Transverse colon (tissue), 4 donors: ENCODE measurements at regions not wholly inside any gene's neighbourhood (a gene's known extent, or its start where the extent isn't known, plus 50 kb on each side); places are given as distances from the start of the nearest gene placed in this dataset.

ENCODE experiments used
- DNase-seq: peaks from one replicate; pipeline ENCODE4 v3.0.0-alpha.2; 2019
- H3K27ac ChIP-seq, 4 donors: fragments of 200-600 bp; sonication (generic); 2 replicates each; pipeline ENCODE4 v1.5.1; 2016 to 2018; ENCODE audit warnings: inconsistent platforms in 4 of 4
- H3K27me3 ChIP-seq: fragments of 200-600 bp; sonication (generic); 2 replicates; pipeline ENCODE4 v1.5.1; 2017; ENCODE audit warnings: inconsistent platforms
- H3K36me3 ChIP-seq, 4 donors: fragments of 200-600 bp; sonication (generic); 2 replicates each; pipeline ENCODE4 v1.5.1; 2017 to 2019; ENCODE audit warnings: inconsistent platforms in 4 of 4
- H3K4me1 ChIP-seq, 4 donors: fragments of 200-600 bp; sonication (generic); 2 replicates each; pipeline ENCODE4 v1.5.1; 2017 to 2020; ENCODE audit warnings: inconsistent platforms in 4 of 4
- H3K4me3 ChIP-seq, 4 donors: fragments of 200-600 bp; sonication (generic); 1 replicate in 1 of 4; 2 replicates in 3 of 4; pipeline versions ENCODE4 v1.5.1 to v1.6.1; 2017 to 2019; ENCODE audit warnings: inconsistent platforms in 4 of 4
- H3K9me3 ChIP-seq, 2 donors: fragments of 200-600 bp; sonication (generic); 2 replicates each; pipeline ENCODE4 v1.5.1; 2017 to 2019; ENCODE audit warnings: inconsistent platforms in 2 of 2
- EP300 ChIP-seq: sonication (generic); formaldehyde crosslinking; IDR thresholded peaks from one replicate; pipeline ENCODE4 v1.6.1; 2017; ENCODE audit warnings: antibody characterized with exemption, low read depth
- POLR2A ChIP-seq: fragments of 450-650 bp; IDR thresholded peaks from one replicate; pipeline ENCODE4 v1.6.1; 2016; ENCODE audit warnings: antibody characterized with exemption, mild to moderate bottlenecking, moderate library complexity
- POLR2AphosphoS5 ChIP-seq, 3 donors: sonication (generic); formaldehyde crosslinking; IDR thresholded peaks; one replicate each; pipeline ENCODE4 v1.6.1; 2016; ENCODE audit warnings: antibody characterized with exemption in 3 of 3
- WGBS, 2 donors: methylation state at CpG; one replicate each; pipeline ENCODE4 v1.1.5; 2018; ENCODE audit warnings: low coverage in 1 of 2; 5-methylcytosine and 5-hydroxymethylcytosine counted together
- in situ Hi-C, 4 donors: fragments of 200-750 bp; cut with MboI; loops; one replicate each; pipeline versions ENCODE4 v1.15.0 to v1.15.1; 2017; ENCODE audit warnings: low sequenced_read_pairs in 3 of 4, low pct_ligation_motif_present in 1 of 4, low pct_unique_long_range_greater_than_20kb in 1 of 4
- intact Hi-C: fragments of 100-400 bp; cut with DNase I; formaldehyde crosslinking; loops from one replicate; pipeline ENCODE4 v1.15.1; 2023; ENCODE audit warnings: low total_unique reads
- TF ChIP-seq, protein P1 (sequence below), 5 experiments: fragments of 200-600 bp in 3 of 5; fragments of 450-650 bp in 2 of 5; sonication (generic) in 3 of 5; IDR thresholded peaks; 1 replicate in 2 of 5; 2 replicates in 3 of 5; pipeline ENCODE4 v1.5.1; 2016 to 2017; ENCODE audit warnings: antibody characterized with exemption in 5 of 5, inconsistent platforms in 3 of 5, mild to moderate bottlenecking in 2 of 5, moderate library complexity in 1 of 5

DNA sequence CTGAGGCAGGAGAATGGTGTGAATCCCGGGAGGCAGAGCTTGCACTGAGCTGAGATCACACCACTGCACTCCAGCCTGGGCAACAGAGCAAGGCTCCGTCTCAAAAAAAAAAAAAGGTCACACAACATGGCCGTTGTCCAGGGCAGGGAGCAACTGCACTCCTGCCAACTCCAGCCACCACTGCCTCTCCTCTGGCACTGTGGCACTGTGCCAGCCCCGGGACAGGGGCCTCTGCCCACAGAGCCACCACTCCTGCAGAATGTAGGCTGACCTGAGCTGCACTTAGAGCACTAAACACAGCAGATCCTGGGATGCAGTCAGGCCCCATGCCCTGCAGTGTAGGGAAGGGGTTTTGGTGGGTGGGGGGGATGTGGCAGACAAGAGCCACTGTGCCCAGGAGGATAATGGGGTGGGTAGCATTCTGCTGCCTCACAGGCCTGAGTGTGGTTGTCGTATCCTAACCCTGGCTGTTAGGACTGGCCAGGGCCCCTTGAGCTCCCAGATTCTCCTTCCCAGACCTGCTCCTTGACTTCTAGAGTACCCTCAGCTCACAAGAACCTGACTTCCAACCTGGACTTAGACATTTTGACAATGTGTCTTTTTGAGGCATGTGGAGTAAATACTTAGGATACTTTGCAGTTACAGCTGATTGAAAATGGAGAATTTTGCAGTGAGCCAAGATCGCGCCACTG is 69.4 kb upstream of the SH3RF3 start:
- no peaks in the 10 kb centered on the region for H3K36me3 ChIP-seq
- peaks cover 0 to 16% (median 5%) of the 10 kb centered on the region in 4 donors for H3K4me1 ChIP-seq
- intact Hi-C loops: no loop called here
- no peak overlapping the region for H3K27ac ChIP-seq
- H3K4me3 ChIP-seq: no peak overlapping the region
- TF ChIP-seq, protein P1, sequence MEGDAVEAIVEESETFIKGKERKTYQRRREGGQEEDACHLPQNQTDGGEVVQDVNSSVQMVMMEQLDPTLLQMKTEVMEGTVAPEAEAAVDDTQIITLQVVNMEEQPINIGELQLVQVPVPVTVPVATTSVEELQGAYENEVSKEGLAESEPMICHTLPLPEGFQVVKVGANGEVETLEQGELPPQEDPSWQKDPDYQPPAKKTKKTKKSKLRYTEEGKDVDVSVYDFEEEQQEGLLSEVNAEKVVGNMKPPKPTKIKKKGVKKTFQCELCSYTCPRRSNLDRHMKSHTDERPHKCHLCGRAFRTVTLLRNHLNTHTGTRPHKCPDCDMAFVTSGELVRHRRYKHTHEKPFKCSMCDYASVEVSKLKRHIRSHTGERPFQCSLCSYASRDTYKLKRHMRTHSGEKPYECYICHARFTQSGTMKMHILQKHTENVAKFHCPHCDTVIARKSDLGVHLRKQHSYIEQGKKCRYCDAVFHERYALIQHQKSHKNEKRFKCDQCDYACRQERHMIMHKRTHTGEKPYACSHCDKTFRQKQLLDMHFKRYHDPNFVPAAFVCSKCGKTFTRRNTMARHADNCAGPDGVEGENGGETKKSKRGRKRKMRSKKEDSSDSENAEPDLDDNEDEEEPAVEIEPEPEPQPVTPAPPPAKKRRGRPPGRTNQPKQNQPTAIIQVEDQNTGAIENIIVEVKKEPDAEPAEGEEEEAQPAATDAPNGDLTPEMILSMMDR (IDR thresholded peaks at IDR 0.05): no peak
- TF ChIP-seq POLR2A: no peak
- TF ChIP-seq EP300: no peak
- TF ChIP-seq POLR2AphosphoS5 (IDR thresholded peaks at IDR 0.05): no peak
- H3K27me3 ChIP-seq: no peaks in the 10 kb centered on the region
- no peaks in the 10 kb centered on the region for H3K9me3 ChIP-seq
- no peak for DNase-seq
- in situ Hi-C loops: no loop called here
- 50 to 70% methylated on average over 1 to 7 of the region's 7 CpGs for WGBS, 2 donors

DNA sequence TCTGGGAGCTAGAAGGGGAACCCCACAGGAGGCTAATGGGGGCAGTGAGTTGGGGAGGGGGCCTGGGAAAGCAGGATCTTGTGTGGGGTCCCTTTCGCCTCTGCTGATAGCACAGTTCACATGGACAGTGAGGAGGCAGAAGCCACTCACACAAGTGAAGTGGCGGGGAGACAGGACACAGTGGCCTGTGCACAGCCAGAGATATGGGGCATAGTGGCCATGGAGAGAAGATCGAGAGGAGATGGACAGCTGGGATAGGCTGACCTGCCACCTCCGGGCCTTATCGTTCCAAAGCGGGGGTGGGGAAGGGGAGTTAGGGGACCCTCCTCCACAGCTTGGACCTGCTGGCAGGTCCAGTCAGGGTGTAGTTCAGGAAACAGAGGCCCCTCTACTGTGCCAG is 69.8 kb upstream of the EDAR start:
- H3K4me3 ChIP-seq: no peak overlapping the region
- H3K36me3 ChIP-seq: no peaks in the 10 kb centered on the region
- TF ChIP-seq EP300 (no peak), POLR2A (no peak), POLR2AphosphoS5 (IDR thresholded peaks at IDR 0.05) (no peak)
- TF ChIP-seq, protein P1 (IDR thresholded peaks at IDR 0.05): no peak
- no peak for DNase-seq
- no peaks in the 10 kb centered on the region for H3K27me3 ChIP-seq
- in situ Hi-C loops: no loop called here
- H3K9me3 ChIP-seq: no peaks in the 10 kb centered on the region
- H3K4me1 ChIP-seq: peaks cover 0 to 16% (median 5%) of the 10 kb centered on the region in 4 donors
- 97% methylated on average over 6 of the region's 6 CpGs; no CpG with 5 or more reads in 1 of the 2 donors for WGBS, 2 donors
- no peak overlapping the region for H3K27ac ChIP-seq
- intact Hi-C loops: no loop called here

DNA sequence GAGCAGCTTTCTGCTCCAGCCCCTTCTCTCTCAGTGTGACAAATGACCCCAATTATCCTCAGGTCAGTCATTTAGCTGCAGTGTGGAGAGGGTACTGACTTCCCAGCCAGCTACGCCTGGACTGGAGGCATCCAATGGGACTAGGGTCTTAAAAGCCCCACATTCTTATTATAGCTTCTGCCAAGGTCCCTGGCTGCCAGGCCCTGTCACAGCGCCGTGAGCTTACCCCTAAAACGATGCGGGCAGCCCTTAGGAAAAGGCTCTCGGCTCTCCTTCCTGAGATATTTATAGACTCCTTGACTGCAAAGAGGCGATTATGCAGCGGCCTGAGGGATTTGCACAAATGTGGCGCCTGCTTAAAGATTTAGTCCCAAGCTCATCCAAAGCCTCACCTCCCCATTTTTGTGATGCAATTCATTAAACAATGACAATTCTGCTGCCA is 69.2 kb upstream of the EDAR start:
- H3K27ac ChIP-seq: no peak overlapping the region
- peaks cover 0 to 16% (median 5%) of the 10 kb centered on the region in 4 donors for H3K4me1 ChIP-seq
- no peaks in the 10 kb centered on the region for H3K36me3 ChIP-seq
- no peak for DNase-seq
- in situ Hi-C loops: no loop called here
- H3K27me3 ChIP-seq: no peaks in the 10 kb centered on the region
- 56 to 61% methylated on average over 5 to 9 of the region's 9 CpGs for WGBS, 2 donors
- H3K9me3 ChIP-seq: no peaks in the 10 kb centered on the region
- no peak for TF ChIP-seq POLR2AphosphoS5 (IDR thresholded peaks at IDR 0.05)
- TF ChIP-seq, protein P1 (IDR thresholded peaks at IDR 0.05): no peak
- TF ChIP-seq EP300: no peak
- TF ChIP-seq POLR2A: no peak
- H3K4me3 ChIP-seq: no peak overlapping the region
- intact Hi-C loops: no loop called here

DNA sequence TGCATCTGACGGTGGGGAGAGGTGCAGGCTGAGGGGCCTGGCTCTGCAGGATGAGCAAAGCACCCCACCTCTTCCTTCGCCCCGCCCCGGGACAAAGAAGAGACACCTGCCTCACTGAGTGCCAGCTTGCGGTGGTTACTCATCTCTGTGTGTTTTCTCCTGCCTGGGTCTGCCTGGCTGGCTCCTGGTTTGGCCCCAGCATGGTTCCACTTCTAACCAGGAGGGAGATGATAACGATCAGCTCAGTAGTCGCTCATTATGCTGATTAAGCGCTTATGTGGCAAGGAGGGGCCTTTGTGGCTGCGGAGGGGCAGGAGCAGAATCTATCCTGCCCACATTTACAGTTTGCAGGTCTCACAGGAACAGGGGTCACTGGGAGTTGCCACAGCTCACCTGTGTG is 68.7 kb upstream of the EDAR start:
- no peaks in the 10 kb centered on the region for H3K9me3 ChIP-seq
- H3K27me3 ChIP-seq: no peaks in the 10 kb centered on the region
- TF ChIP-seq POLR2A (no peak), POLR2AphosphoS5 (IDR thresholded peaks at IDR 0.05) (no peak), EP300 (no peak)
- H3K4me1 ChIP-seq: peaks cover 0 to 10% (median 4%) of the 10 kb centered on the region in 4 donors
- no peak overlapping the region for H3K4me3 ChIP-seq
- H3K36me3 ChIP-seq: no peaks in the 10 kb centered on the region
- no peak overlapping the region for H3K27ac ChIP-seq
- 87% methylated on average over 9 of the region's 9 CpGs; no CpG with 5 or more reads in 1 of the 2 donors for WGBS, 2 donors
- in situ Hi-C loops (no loop called here), intact Hi-C loops (no loop called here)
- no peak for DNase-seq

DNA sequence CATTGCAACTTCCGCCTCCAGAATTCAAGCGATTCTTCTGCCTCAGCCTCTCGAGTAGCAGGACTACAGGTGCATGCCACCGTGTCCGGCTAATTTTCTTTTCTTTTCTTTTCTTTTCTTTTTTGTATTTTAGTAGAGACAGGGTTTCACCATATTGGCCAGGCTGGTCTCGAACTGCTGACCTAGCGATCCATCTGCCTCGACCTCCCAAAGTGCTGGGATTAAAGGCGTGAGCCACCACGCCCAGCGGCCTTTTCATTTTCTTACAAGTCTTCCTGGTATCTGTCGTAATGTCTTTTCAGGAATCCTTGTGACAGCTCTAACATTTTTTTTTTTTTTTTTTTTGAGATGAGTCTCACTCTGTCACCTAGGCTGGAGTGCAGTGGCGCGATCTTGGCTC is 66.4 kb upstream of the EDAR start:
- 84 to 88% methylated on average over 9 to 14 of the region's 14 CpGs for WGBS, 2 donors
- Histone ChIP-seq H3K4me3 (no peak overlapping the region), H3K36me3 (no peaks in the 10 kb centered on the region), H3K27me3 (no peaks in the 10 kb centered on the region), H3K27ac (no peak overlapping the region), H3K4me1 (no peaks in the 10 kb centered on the region), H3K9me3 (no peaks in the 10 kb centered on the region)
- intact Hi-C loops (no loop called here), in situ Hi-C loops (no loop called here)
- DNase-seq: no peak
- TF ChIP-seq POLR2AphosphoS5 (IDR thresholded peaks at IDR 0.05): no peak
- no peak for TF ChIP-seq EP300
- TF ChIP-seq, protein P1 (IDR thresholded peaks at IDR 0.05): no peak
- TF ChIP-seq POLR2A: no peak
